ENCODE measurements at regions not wholly inside any gene's neighbourhood (a gene's known extent, or its start where the extent isn't known, plus 50 kb on each side); places are given as distances from the start of the nearest gene placed in this dataset.

DNA sequence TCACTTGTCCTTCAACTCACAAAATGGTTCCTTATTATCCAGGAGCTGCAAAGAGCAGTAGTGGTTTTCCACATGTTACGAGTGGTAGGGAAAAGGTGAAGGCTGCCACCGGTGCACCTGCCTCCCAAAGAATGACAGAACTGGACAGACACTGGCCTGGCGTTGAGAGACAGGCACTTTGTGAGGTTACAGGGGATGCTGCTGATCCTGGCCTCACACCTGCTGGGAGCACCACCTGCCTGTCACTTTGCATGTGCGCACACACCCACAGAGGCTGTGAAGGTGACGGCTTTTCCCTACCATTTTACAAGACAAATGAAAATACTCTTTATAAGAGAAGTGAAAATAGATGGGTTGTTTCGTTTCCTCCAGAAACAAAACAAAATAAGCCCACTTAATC is 175.3 kb upstream of the B3GAT1 start:
- Histone ChIP-seq H3K36me3 (ENCODE audit: insufficient read depth, low read length) (no peaks in the 10 kb centered on the region), H3K4me1 (ENCODE audit: insufficient read depth, low read length) (no peaks in the 10 kb centered on the region), H2AFZ (ENCODE audit: low read length) (no peak overlapping the region), H4K20me1 (ENCODE audit: insufficient read depth, low read length) (no peaks in the 10 kb centered on the region), H3K27ac (ENCODE audit: low read depth, low read length) (no peak overlapping the region), H3K27me3 (ENCODE audit: insufficient read depth, low read length) (no peaks in the 10 kb centered on the region), H3K4me2 (ENCODE audit: insufficient read depth, low read length) (no peak overlapping the region), H3K4me3 (ENCODE audit: insufficient read depth, low read length) (no peak overlapping the region), H3K79me2 (ENCODE audit: insufficient read depth, low read length) (no peaks in the 10 kb centered on the region), H3K9me3 (ENCODE audit: low read depth, low read length) (no peaks in the 10 kb centered on the region)
- DNase-seq (ENCODE audit: insufficient read length, low spot score, missing footprints), result peak; percentile 37
- TF ChIP-seq, protein P1, sequence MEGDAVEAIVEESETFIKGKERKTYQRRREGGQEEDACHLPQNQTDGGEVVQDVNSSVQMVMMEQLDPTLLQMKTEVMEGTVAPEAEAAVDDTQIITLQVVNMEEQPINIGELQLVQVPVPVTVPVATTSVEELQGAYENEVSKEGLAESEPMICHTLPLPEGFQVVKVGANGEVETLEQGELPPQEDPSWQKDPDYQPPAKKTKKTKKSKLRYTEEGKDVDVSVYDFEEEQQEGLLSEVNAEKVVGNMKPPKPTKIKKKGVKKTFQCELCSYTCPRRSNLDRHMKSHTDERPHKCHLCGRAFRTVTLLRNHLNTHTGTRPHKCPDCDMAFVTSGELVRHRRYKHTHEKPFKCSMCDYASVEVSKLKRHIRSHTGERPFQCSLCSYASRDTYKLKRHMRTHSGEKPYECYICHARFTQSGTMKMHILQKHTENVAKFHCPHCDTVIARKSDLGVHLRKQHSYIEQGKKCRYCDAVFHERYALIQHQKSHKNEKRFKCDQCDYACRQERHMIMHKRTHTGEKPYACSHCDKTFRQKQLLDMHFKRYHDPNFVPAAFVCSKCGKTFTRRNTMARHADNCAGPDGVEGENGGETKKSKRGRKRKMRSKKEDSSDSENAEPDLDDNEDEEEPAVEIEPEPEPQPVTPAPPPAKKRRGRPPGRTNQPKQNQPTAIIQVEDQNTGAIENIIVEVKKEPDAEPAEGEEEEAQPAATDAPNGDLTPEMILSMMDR (IDR thresholded peaks at IDR 0.05; ENCODE audit: extremely low read depth, low read depth, low read length), result no peak

DNA sequence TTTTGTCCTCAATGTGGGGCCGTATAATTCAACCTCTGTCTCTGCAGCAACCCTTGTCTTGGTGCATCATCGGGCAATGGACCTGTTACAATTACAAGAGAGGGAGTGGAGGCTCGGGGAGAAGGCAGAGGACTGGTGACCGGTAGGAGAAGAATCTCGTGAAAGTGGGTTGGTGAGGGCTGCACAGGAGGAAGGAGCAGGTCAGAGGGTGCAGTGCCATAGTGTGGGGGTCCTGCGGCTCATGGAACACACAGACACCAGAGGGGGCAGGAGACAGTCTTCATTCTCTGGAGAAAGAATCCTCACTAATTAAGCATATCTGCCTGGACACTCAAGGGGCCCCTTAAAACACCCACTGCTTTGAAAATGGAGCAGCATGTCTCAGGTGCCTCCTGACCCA is 174.7 kb upstream of the B3GAT1 start:
- no peaks in the 10 kb centered on the region for H3K4me1 ChIP-seq (ENCODE audit: insufficient read depth, low read length)
- peak; percentile 32 for DNase-seq (ENCODE audit: insufficient read length, low spot score, missing footprints)
- no peaks in the 10 kb centered on the region for H4K20me1 ChIP-seq (ENCODE audit: insufficient read depth, low read length)
- TF ChIP-seq, protein P1 (IDR thresholded peaks at IDR 0.05; ENCODE audit: extremely low read depth, low read depth, low read length), result no peak
- H3K27ac ChIP-seq (ENCODE audit: low read depth, low read length), result no peak overlapping the region
- no peak overlapping the region for H3K4me2 ChIP-seq (ENCODE audit: insufficient read depth, low read length)
- H2AFZ ChIP-seq (ENCODE audit: low read length), result no peak overlapping the region
- no peaks in the 10 kb centered on the region for H3K27me3 ChIP-seq (ENCODE audit: insufficient read depth, low read length)
- no peaks in the 10 kb centered on the region for H3K79me2 ChIP-seq (ENCODE audit: insufficient read depth, low read length)
- H3K9me3 ChIP-seq (ENCODE audit: low read depth, low read length), result no peaks in the 10 kb centered on the region
- no peaks in the 10 kb centered on the region for H3K36me3 ChIP-seq (ENCODE audit: insufficient read depth, low read length)
- H3K4me3 ChIP-seq (ENCODE audit: insufficient read depth, low read length), result no peak overlapping the region

DNA sequence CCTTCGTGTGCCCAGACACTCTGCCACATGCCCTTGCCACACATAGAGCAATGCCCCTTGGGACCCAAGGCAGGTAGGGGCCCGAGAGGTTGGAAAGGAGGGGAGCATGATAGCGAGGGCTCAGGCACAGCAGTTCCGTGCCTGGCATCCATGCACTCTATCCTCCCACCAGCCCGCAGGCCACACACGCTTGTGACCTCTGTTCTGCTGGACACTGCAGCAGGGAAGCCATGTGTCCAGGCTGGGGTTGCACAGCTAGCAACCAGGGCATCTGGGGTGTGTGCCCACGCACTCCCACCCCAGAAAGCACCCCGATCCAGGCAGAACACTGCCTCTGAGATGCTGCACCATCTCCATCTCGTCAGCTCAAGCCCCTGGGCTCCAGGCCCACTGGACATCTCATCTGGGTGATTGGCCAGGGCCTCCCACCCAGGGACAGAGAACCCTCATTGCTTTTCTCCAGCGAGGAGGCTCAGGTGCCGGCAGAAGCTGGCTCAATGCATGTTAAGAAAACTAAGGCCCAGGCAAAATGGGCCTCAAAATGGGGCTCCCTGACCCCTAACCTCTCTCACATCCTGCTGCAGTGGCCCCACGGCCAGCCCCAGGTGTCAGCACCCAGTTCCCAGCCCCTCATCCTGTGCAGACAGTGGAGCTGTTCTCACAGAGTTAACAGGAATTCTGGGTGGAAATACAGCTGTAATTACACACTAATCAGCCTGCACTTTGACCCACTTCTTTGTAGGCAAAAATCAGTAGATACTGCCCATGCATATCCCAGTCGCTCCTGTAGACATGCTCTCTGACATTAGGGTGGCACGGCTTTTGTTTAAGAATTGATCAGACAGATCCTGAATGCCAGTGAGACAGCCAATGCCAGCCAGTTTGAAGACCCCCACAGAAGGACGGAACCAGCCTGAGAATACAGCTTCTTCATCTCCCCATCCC is 173.9 kb upstream of the B3GAT1 start:
- H3K79me2 ChIP-seq (ENCODE audit: insufficient read depth, low read length), result no peaks in the 10 kb centered on the region
- no peak overlapping the region for H3K27ac ChIP-seq (ENCODE audit: low read depth, low read length)
- DNase-seq (ENCODE audit: insufficient read length, low spot score, missing footprints), result no peak
- no peaks in the 10 kb centered on the region for H3K27me3 ChIP-seq (ENCODE audit: insufficient read depth, low read length)
- H2AFZ ChIP-seq (ENCODE audit: low read length), result no peak overlapping the region
- H3K4me2 ChIP-seq (ENCODE audit: insufficient read depth, low read length), result no peak overlapping the region
- TF ChIP-seq, protein P1 (IDR thresholded peaks at IDR 0.05; ENCODE audit: extremely low read depth, low read depth, low read length), result no peak
- H3K4me1 ChIP-seq (ENCODE audit: insufficient read depth, low read length), result no peaks in the 10 kb centered on the region
- no peak overlapping the region for H3K4me3 ChIP-seq (ENCODE audit: insufficient read depth, low read length)
- H3K9me3 ChIP-seq (ENCODE audit: low read depth, low read length), result no peaks in the 10 kb centered on the region
- no peaks in the 10 kb centered on the region for H4K20me1 ChIP-seq (ENCODE audit: insufficient read depth, low read length)
- no peaks in the 10 kb centered on the region for H3K36me3 ChIP-seq (ENCODE audit: insufficient read depth, low read length)

DNA sequence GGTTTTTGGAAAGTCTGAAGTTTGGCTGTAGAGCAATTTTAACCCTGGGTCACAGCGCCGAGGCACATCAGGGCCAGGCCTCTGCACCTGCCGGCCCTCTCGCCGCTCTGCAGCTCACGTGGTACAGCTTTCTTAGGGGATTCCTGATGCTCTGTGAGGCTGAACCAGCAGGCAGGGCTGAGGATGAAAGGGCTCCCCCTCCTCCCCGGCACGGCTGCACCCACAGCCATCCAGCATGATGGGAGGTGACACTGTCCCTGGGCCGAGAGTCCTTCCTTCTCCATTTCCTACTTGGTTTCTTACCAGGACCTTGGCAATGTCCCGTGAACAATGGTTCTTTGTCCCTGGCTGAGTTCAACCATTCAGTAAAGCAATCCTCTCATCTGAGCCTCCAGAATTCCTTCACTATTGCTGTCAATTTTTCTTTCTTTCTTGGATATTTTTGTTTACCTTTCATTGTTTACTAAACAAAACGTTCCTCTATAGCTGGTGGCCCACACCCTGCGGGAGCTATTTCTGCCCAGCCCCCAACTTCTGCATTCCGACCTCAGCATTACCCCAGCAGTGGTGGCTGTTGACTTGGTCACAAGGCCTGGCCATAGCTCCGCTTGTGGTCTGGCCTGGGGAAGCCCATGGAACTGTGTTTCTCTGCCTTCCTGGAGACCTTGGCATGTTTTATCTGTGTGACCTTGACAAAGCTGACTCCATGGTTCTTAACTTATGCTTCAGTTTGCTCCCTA is 172.8 kb upstream of the B3GAT1 start:
- H3K4me2 ChIP-seq (ENCODE audit: insufficient read depth, low read length), result no peak overlapping the region
- H3K4me1 ChIP-seq (ENCODE audit: insufficient read depth, low read length), result no peaks in the 10 kb centered on the region
- H3K9me3 ChIP-seq (ENCODE audit: low read depth, low read length), result no peaks in the 10 kb centered on the region
- no peaks in the 10 kb centered on the region for H3K79me2 ChIP-seq (ENCODE audit: insufficient read depth, low read length)
- no peak overlapping the region for H3K27ac ChIP-seq (ENCODE audit: low read depth, low read length)
- H3K36me3 ChIP-seq (ENCODE audit: insufficient read depth, low read length), result no peaks in the 10 kb centered on the region
- no peak for DNase-seq (ENCODE audit: insufficient read length, low spot score, missing footprints)
- H4K20me1 ChIP-seq (ENCODE audit: insufficient read depth, low read length), result no peaks in the 10 kb centered on the region
- H2AFZ ChIP-seq (ENCODE audit: low read length), result no peak overlapping the region
- H3K27me3 ChIP-seq (ENCODE audit: insufficient read depth, low read length), result no peaks in the 10 kb centered on the region
- TF ChIP-seq, protein P1 (IDR thresholded peaks at IDR 0.05; ENCODE audit: extremely low read depth, low read depth, low read length), result no peak
- no peak overlapping the region for H3K4me3 ChIP-seq (ENCODE audit: insufficient read depth, low read length)

All from osteoblast (primary cell).